GM12874 (cell line): ENCODE measurements at regions not wholly inside any gene's neighbourhood (a gene's known extent, or its start where the extent isn't known, plus 50 kb on each side); places are given as distances from the start of the nearest gene placed in this dataset.

Experiments
- CTCF ChIP-seq: IDR thresholded peaks from 2 replicates; pipeline ENCODE4 v1.5.1; 2011; ENCODE audit warnings: low read depth, mild to moderate bottlenecking, control low read depth, low read length, moderate library complexity; ENCODE audit not compliant: insufficient read depth

GRCh38 chr5:56596155-56596554 lies 219.2 kb upstream of the MAP3K1 start:
- no peak for TF ChIP-seq CTCF

GRCh38 chr5:56595566-56595965 lies 219.8 kb upstream of the MAP3K1 start:
- no peak for TF ChIP-seq CTCF

DNA sequence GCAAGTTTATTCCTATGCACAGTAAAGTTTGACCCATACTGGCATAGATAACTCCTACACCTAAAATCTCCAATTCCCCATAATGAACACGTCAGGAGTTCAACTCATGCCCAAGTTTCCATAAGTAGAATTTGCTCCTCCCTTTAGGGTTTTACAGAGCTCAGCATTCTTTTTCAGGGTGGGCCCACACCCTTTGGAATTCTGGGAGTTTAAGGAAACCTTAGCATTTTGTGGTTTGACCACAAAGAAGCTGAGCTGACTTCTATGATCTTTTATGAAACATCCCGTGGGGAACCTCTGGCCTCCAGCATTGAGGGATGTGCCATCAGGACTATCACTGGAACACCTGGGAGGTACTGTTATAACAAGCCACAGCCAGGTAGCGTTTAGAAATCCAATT lies 220.6 kb upstream of the MAP3K1 start:
- no peak for TF ChIP-seq CTCF

- no peak for TF ChIP-seq CTCF
Measured at GRCh38 chr5:56591081-56591480, 224.3 kb upstream of the MAP3K1 start.

DNA sequence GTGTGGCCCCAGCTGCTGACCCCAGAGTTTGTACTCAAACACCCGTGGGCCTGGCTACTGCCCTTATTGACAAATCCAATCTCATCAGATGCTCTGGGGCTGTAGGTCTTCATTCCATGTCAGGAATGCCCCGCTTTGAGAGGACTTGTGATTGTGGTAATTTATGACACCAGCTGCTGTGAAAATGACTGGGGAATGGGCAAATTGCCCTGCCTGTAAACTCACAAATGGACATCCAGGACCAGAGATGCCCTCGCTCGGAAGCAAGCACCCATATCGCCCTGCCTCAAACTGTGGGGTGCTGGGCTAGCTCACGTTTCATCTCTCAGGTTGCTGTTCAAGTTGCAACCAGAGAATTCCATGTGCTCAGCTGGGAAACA lies 225.9 kb upstream of the MAP3K1 start:
- no peak for TF ChIP-seq CTCF

- no peak for TF ChIP-seq CTCF
Measured at GRCh38 chr5:56588636-56589480, 226.5 kb upstream of the MAP3K1 start.

- TF ChIP-seq CTCF = no peak
Measured at GRCh38 chr5:56588131-56588487, 227.2 kb upstream of the MAP3K1 start.
